ENCODE measurements at regions not wholly inside any gene's neighbourhood (a gene's known extent, or its start where the extent isn't known, plus 50 kb on each side); places are given as distances from the start of the nearest gene placed in this dataset.

DNA sequence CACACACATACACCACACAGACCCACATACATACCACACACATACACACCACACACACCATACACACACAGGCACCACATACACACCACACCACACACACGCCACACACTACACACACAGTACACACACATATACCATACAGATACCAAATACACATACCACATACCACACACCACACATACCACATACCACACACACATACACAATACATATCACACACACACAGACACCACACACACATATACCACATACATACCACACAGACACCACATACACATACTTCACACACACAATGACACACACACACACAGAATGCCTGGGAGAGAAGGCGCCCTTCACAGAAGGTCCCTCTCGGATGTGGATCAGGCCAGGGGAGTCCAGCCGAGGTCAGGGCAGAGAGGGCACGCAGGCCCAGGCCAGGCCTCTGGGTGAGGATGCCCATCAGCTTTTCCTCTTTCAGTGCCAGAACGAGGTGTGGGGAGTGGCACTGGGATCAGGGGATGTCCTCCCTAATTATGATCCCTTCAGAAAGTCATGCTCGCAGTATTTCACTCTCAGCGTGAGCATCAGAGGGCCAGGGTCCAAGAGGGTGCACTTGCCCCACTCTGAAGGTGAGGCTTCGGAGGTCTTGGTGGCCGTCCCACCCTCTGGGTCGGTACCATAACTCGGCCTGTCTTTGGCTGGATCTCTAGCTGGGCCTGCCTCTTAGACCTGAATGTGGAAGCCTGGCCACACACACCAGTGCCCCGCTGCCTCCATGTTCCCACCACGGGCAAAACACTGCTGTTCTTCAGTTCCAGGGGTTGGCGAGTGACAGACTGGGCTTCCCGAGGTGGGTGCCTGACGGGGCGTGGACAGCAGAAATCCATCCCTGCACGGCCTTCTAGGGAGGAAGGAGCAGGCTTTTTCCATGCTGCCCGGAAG is 70.6 kb upstream of the ODC1 start:
- peaks cover 14% of the 10 kb centered on the region for H3K4me1 Mint-ChIP-seq
- Histone ChIP-seq H3F3A (replicated peaks; ENCODE audit: low read depth) (no peaks in the 10 kb centered on the region), H3K9me2 (ENCODE audit: insufficient read depth) (no peaks in the 10 kb centered on the region), H2AFZ (no peak overlapping the region), H3K27ac (ENCODE audit: low read depth) (no peak overlapping the region), H3K4me3 (no peak overlapping the region), H3K4me1 (ENCODE audit: insufficient read depth) (peaks cover 4% of the 10 kb centered on the region; the same call in 1 of the 2 replicates), H3K79me2 (replicated peaks; ENCODE audit: insufficient read depth) (no peaks in the 10 kb centered on the region), H3K27me3 (ENCODE audit: insufficient read depth) (no peaks in the 10 kb centered on the region), H3K4me2 (no peak overlapping the region), H4K20me1 (replicated peaks; ENCODE audit: insufficient read depth) (no peaks in the 10 kb centered on the region), H3K36me3 (ENCODE audit: insufficient read depth) (no peaks in the 10 kb centered on the region)
- DNase-seq (ENCODE audit: low spot score) (no peak), ATAC-seq (no peak)
- peaks cover 3% of the 10 kb centered on the region for H3K27me3 Mint-ChIP-seq (ENCODE audit: insufficient read depth, low read depth, poor library complexity)
- TF ChIP-seq, protein P1, sequence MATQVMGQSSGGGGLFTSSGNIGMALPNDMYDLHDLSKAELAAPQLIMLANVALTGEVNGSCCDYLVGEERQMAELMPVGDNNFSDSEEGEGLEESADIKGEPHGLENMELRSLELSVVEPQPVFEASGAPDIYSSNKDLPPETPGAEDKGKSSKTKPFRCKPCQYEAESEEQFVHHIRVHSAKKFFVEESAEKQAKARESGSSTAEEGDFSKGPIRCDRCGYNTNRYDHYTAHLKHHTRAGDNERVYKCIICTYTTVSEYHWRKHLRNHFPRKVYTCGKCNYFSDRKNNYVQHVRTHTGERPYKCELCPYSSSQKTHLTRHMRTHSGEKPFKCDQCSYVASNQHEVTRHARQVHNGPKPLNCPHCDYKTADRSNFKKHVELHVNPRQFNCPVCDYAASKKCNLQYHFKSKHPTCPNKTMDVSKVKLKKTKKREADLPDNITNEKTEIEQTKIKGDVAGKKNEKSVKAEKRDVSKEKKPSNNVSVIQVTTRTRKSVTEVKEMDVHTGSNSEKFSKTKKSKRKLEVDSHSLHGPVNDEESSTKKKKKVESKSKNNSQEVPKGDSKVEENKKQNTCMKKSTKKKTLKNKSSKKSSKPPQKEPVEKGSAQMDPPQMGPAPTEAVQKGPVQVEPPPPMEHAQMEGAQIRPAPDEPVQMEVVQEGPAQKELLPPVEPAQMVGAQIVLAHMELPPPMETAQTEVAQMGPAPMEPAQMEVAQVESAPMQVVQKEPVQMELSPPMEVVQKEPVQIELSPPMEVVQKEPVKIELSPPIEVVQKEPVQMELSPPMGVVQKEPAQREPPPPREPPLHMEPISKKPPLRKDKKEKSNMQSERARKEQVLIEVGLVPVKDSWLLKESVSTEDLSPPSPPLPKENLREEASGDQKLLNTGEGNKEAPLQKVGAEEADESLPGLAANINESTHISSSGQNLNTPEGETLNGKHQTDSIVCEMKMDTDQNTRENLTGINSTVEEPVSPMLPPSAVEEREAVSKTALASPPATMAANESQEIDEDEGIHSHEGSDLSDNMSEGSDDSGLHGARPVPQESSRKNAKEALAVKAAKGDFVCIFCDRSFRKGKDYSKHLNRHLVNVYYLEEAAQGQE (IDR thresholded peaks at IDR 0.05; ENCODE audit: unreplicated experiment) = no peak
- TF ChIP-seq STAT1 (IDR thresholded peaks at IDR 0.05; ENCODE audit: unreplicated experiment) = no peak
- TF ChIP-seq ETS1 (IDR thresholded peaks at IDR 0.05) = no peak
- TF ChIP-seq ZNF114 (CRISPR knock-in tag; IDR thresholded peaks at IDR 0.05) = no peak
- no peak for TF ChIP-seq EZH2 (IDR thresholded peaks at IDR 0.05; ENCODE audit: low read depth, unreplicated experiment)
- TF ChIP-seq NANOG (IDR thresholded peaks at IDR 0.05; ENCODE audit: borderline replicate concordance) = no peak
- no peak for TF ChIP-seq EZH2phosphoT487 (IDR thresholded peaks at IDR 0.05; ENCODE audit: unreplicated experiment)
- TF ChIP-seq CREB1 (CRISPR knock-in tag; IDR thresholded peaks at IDR 0.05; ENCODE audit: low read depth) = no peak
- no peak for TF ChIP-seq JUNB (IDR thresholded peaks at IDR 0.05; ENCODE audit: unreplicated experiment)
- no peak for TF ChIP-seq POLR2AphosphoS5 (IDR thresholded peaks at IDR 0.05; ENCODE audit: low read depth)
- no peak for TF ChIP-seq ZNF331 (CRISPR knock-in tag; IDR thresholded peaks at IDR 0.05; ENCODE audit: low read depth)
- TF ChIP-seq CTCF (conservative IDR thresholded peaks at IDR 0.05; ENCODE audit: low read depth in 2 of 2) = no peak
- TF ChIP-seq, protein P2, sequence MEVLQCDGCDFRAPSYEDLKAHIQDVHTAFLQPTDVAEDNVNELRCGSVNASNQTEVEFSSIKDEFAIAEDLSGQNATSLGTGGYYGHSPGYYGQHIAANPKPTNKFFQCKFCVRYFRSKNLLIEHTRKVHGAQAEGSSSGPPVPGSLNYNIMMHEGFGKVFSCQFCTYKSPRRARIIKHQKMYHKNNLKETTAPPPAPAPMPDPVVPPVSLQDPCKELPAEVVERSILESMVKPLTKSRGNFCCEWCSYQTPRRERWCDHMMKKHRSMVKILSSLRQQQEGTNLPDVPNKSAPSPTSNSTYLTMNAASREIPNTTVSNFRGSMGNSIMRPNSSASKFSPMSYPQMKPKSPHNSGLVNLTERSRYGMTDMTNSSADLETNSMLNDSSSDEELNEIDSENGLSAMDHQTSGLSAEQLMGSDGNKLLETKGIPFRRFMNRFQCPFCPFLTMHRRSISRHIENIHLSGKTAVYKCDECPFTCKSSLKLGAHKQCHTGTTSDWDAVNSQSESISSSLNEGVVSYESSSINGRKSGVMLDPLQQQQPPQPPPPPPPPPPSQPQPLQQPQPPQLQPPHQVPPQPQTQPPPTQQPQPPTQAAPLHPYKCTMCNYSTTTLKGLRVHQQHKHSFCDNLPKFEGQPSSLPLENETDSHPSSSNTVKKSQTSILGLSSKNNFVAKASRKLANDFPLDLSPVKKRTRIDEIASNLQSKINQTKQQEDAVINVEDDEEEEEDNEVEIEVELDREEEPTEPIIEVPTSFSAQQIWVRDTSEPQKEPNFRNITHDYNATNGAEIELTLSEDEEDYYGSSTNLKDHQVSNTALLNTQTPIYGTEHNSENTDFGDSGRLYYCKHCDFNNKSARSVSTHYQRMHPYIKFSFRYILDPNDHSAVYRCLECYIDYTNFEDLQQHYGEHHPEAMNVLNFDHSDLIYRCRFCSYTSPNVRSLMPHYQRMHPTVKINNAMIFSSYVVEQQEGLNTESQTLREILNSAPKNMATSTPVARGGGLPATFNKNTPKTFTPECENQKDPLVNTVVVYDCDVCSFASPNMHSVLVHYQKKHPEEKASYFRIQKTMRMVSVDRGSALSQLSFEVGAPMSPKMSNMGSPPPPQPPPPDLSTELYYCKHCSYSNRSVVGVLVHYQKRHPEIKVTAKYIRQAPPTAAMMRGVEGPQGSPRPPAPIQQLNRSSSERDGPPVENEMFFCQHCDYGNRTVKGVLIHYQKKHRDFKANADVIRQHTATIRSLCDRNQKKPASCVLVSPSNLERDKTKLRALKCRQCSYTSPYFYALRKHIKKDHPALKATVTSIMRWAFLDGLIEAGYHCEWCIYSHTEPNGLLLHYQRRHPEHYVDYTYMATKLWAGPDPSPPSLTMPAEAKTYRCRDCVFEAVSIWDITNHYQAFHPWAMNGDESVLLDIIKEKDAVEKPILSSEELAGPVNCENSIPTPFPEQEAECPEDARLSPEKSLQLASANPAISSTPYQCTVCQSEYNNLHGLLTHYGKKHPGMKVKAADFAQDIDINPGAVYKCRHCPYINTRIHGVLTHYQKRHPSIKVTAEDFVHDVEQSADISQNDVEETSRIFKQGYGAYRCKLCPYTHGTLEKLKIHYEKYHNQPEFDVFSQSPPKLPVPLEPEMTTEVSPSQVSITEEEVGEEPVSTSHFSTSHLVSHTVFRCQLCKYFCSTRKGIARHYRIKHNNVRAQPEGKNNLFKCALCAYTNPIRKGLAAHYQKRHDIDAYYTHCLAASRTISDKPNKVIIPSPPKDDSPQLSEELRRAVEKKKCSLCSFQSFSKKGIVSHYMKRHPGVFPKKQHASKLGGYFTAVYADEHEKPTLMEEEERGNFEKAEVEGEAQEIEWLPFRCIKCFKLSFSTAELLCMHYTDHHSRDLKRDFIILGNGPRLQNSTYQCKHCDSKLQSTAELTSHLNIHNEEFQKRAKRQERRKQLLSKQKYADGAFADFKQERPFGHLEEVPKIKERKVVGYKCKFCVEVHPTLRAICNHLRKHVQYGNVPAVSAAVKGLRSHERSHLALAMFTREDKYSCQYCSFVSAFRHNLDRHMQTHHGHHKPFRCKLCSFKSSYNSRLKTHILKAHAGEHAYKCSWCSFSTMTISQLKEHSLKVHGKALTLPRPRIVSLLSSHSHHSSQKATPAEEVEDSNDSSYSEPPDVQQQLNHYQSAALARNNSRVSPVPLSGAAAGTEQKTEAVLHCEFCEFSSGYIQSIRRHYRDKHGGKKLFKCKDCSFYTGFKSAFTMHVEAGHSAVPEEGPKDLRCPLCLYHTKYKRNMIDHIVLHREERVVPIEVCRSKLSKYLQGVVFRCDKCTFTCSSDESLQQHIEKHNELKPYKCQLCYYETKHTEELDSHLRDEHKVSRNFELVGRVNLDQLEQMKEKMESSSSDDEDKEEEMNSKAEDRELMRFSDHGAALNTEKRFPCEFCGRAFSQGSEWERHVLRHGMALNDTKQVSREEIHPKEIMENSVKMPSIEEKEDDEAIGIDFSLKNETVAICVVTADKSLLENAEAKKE (CRISPR knock-in tag; IDR thresholded peaks at IDR 0.05) = no peak
- peaks cover 18% of the 10 kb centered on the region for H3K36me3 Mint-ChIP-seq (ENCODE audit: low read depth)
- H3K27ac Mint-ChIP-seq = no peak overlapping the region
- peaks cover 31% of the 10 kb centered on the region for H3K9me3 Mint-ChIP-seq
- no peak overlapping the region for H3K4me3 Mint-ChIP-seq

All from GM23338 (cell line).